ENCODE measurements at regions not wholly inside any gene's neighbourhood (a gene's known extent, or its start where the extent isn't known, plus 50 kb on each side); places are given as distances from the start of the nearest gene placed in this dataset.

DNA sequence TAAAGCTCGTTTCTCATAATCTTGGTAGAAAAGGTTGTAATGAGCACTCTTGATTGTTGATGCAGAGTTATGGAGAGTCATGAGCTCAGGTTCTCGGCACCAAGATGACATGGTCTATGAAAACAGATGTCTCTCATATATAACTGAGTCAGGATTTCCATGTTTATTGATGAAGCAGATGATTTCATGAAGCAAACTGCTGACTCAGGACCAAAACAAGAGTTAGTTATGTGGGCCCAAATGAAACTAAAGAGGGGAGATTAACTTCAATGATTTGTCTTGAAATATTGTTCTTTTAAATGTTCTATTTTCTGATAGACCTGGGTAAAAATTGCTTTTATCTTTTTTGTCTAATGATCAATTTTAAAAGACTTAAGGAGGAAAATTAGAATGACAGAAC, 258.6 kb upstream of the CTNND2 start:
- TF ChIP-seq, protein P1, sequence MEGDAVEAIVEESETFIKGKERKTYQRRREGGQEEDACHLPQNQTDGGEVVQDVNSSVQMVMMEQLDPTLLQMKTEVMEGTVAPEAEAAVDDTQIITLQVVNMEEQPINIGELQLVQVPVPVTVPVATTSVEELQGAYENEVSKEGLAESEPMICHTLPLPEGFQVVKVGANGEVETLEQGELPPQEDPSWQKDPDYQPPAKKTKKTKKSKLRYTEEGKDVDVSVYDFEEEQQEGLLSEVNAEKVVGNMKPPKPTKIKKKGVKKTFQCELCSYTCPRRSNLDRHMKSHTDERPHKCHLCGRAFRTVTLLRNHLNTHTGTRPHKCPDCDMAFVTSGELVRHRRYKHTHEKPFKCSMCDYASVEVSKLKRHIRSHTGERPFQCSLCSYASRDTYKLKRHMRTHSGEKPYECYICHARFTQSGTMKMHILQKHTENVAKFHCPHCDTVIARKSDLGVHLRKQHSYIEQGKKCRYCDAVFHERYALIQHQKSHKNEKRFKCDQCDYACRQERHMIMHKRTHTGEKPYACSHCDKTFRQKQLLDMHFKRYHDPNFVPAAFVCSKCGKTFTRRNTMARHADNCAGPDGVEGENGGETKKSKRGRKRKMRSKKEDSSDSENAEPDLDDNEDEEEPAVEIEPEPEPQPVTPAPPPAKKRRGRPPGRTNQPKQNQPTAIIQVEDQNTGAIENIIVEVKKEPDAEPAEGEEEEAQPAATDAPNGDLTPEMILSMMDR (IDR thresholded peaks at IDR 0.05; ENCODE audit: insufficient read depth, low read length): no peak
- TF ChIP-seq GABPA (IDR thresholded peaks at IDR 0.05; ENCODE audit: low read depth): no peak
- no peak for TF ChIP-seq SPI1 (IDR thresholded peaks at IDR 0.05; ENCODE audit: borderline replicate concordance, low read depth)
